AG09319 (cell line): ENCODE measurements at regions not wholly inside any gene's neighbourhood (a gene's known extent, or its start where the extent isn't known, plus 50 kb on each side); places are given as distances from the start of the nearest gene placed in this dataset.
"Not testable (repeated sequence)": the region's sequence is repeated elsewhere in the genome, so short reads cannot be mapped to it uniquely, and the experiment has no call there.

Experiments used
- DNase-seq: peaks from one replicate; pipeline ENCODE4 v3.0.0-alpha.2; 2010; ENCODE audit warnings: low read depth; ENCODE audit errors: extremely low read depth
- TF ChIP-seq, protein P1 (sequence below): IDR thresholded peaks from 2 replicates; pipeline ENCODE4 v1.5.1; 2011; ENCODE audit warnings: low read depth, mild to moderate bottlenecking, inconsistent platforms, low read length, moderate library complexity

DNA sequence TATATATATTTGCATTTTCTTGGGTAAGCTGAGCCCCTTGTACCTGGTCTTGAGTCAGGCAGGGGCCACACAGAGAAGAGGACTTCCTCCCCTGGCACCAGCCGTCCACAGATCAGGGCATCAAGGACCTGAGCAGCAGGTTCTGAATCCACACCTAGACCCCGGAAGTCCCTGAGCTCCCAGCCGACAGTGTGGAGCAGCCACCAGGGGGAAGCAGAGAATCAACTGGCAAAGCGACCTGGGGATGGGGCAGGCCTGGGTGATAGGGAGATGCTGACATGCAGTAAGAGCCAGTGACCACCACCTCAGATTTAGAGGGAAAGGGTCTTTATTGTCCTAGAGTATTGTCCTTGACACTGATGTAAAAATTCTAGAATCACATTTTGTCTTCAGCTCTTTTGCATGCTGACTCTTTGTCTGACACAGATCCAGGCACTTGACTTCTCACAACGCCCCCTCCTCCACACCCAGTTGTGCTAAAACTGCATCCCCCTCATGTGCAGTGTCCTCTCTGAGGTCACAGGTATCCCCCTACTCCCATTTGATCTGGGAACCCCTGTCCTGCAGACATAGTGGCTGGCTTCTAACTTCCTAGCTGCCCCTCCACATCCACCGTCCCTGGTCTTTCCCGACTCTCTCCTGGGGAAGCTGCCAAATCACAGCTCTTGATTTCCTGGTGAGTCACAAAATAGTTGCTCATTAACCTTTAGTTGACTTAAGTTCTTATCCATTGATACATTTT is 109.3 kb downstream of the GGTLC2 start:
- DNase-seq: no peak

DNA sequence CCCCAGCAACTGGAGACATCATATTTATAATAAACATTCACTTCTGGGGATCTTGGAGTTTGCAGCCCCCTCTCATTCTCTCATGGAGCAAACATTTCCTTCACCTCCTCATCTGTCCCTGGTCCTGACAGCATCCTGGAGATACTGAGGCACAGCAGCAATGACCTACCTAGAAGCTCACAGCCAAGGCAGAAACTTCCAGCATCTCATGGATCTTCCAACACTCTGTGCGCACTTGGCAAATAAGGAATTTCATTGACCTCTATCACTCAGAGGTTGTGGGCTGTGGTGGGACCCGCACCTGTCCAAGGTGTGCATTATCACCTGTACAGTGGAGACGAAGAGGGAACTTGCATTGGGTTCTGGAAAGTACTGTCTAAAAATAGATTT is 109.8 kb downstream of the GGTLC2 start:
- no peak for DNase-seq
- TF ChIP-seq, protein P1, sequence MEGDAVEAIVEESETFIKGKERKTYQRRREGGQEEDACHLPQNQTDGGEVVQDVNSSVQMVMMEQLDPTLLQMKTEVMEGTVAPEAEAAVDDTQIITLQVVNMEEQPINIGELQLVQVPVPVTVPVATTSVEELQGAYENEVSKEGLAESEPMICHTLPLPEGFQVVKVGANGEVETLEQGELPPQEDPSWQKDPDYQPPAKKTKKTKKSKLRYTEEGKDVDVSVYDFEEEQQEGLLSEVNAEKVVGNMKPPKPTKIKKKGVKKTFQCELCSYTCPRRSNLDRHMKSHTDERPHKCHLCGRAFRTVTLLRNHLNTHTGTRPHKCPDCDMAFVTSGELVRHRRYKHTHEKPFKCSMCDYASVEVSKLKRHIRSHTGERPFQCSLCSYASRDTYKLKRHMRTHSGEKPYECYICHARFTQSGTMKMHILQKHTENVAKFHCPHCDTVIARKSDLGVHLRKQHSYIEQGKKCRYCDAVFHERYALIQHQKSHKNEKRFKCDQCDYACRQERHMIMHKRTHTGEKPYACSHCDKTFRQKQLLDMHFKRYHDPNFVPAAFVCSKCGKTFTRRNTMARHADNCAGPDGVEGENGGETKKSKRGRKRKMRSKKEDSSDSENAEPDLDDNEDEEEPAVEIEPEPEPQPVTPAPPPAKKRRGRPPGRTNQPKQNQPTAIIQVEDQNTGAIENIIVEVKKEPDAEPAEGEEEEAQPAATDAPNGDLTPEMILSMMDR: no peak

More for the DNA sequence above, 109.3 kb downstream of the GGTLC2 start:
- TF ChIP-seq, protein P1: peak; percentile 56

DNA sequence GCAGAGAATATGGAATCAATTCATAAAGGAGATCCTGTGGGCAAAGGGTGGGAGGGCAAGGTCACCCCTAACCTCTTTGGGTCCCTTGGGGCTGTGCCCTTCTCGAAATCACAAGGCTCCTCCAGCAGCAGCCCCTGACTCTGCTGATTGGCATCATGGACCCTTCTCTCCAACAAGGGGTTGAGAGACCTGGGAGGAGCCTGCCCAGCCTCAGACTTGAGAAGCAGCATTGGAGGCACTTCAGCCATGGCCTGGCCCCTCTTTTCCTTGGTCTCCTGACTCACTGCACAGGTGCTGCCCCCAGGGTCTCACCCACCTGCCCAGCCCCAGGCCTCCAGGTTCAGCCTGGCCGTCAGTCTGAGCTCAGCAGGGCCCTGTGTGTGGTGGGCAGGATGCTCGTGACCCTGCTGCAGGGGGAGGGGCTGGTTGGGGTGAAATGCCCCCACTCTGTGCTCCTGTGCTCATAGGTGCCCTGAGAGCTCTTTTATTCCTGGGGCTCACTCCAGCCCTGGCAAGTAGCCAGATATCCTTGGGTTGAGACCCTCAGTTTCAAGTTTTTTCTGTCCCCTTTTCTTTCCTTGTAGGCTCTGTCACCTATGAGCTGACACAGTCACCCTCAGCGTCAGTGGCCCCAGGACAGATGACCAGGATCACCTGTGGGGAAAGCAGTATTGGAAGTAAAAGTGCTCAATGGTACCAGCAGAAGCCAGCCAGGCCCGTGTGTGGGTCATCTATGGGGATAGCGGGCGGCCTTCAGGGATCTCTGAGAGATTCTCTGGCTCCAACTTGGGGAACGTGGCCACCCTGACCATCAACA is 110.8 kb downstream of the GGTLC2 start:
- DNase-seq: no peak
- TF ChIP-seq, protein P1: no peak

DNA sequence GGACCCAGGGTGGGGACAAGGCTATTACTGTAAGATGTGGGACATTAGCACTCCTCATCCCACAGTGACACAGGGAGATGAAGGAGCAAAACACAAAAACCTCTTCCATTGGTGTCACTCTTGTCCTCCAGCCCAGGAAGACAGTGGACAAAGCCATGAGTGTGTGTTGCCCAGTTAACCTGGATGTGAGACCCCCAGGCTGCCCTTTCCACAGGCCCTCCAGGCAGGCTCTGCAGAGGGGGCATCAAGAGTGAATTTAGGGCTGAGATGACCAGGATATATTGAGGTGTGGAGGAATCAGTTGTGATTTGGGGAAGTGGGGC is 111.3 kb downstream of the GGTLC2 start:
- no peak for DNase-seq
- TF ChIP-seq, protein P1: no peak

DNA sequence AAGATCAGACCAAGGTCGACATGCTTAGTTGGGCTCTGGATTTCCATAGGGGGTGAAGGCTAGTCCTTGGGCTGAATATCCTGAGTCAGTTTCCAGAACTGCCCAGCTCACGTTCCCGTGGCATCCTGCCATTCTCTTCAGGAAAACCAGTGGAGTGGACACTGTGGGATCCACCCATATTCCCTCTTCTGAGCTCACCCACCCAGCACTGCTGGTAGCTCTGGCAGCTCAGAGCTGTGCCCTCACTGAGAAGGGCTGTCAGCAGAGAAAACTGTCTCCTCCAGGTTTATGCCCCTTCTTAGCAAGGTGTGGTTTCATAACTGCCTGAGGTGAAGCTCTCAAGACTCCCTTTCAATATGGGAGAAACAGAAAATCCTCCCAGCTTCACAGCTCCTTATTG is 111.7 kb downstream of the GGTLC2 start:
- no peak for DNase-seq
- TF ChIP-seq, protein P1: no peak

DNA sequence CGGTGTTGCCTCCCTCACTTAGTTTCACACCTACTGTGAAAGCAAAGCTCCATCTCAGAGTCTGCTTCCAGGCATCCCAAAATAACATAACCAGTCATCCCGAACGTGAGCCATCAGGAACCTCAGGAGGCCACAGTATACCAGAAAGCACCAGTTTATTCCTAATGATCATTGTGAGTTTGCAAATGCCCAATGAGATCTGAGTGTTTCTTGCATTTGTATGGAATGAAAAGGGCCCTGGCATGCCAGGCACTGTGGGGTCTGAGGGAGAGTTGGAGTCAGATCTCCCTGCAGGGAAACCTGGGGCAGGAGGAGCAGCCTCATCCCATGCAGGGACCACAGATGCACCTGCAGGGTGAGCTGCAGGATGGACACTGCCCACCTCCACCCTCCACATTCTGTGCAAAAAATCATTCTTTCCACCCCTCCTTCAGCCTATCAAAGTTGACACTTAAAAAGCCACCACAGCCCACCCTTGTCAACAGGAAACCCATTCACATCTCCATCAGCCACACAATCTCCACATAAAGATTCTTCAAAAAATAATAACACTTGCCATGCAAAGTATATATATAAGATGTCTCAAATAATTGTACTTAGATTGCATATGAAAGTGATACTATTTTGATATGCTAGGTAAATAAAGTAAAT is 112.3 kb downstream of the GGTLC2 start:
- not testable (repeated sequence) for DNase-seq

DNA sequence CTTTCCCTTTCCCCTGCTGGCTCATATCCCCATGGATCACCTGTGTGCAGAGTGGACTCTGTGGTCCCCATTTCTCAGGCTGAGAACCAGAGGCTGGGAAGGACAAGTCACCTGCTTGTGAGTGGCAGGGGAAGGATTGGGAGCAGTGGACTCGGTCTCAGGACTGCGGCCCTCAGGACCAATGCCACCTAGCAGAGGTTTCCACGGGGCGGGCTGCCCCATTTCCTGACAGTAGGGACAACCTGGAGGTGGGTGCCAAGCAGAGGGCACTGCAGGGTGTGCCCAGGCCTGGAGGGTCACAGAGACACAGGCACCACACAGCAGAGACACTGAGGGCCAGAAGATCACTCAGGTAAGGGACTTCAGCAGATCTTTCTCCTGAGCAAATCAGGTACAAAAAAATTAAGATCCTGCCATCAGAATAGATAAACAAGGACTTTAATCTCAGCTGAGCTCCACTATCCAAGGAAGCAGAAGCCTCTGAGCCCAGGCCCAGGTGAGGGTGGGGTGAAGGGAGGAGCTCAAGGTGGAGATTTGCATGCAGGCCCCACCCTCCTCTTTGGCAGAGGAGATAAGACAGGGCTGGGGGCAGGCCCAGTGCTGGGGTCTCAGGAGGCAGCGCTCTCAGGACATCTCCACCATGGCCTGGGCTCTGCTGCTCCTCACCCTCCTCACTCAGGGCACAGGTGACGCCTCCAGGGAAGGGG is 113.8 kb downstream of the GGTLC2 start:
- DNase-seq: not testable (repeated sequence)

DNA sequence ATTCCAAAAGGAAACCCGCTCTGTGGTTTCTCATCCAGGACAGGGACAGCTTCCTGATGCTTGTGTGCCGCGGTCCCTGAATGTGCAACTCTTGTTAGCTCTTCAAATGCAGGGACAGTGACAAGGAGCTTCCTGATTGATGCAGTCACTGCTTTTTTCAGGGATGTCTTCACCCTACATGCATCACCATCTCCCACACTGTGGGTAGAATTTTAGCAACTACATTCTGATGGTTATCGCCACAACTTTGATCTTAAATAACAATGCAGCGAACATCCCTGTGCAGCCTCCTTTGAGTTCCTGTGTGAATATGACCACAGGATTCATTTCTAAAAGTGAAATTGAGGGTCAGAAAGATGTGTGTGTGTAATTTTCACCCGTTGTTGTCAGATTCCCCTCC is 115.0 kb downstream of the GGTLC2 start:
- TF ChIP-seq, protein P1: no peak
- no peak for DNase-seq
